ENCODE measurements at regions not wholly inside any gene's neighbourhood (a gene's known extent, or its start where the extent isn't known, plus 50 kb on each side); places are given as distances from the start of the nearest gene placed in this dataset.

- H4K8ac ChIP-seq (ENCODE audit: low read depth in 2 of 2, low read length in 2 of 2): no peak overlapping the region
- H3K4me3 ChIP-seq (ENCODE audit: insufficient read depth, low read depth, low read length): no peak overlapping the region
- H2AFZ ChIP-seq (replicated peaks; ENCODE audit: low read length, poor library complexity): no peak overlapping the region
- no peak overlapping the region for H2BK120ac ChIP-seq (ENCODE audit: low read depth, low read length)
- H3K36me3 ChIP-seq (ENCODE audit: control insufficient read depth, insufficient read depth, low read length): no peaks in the 10 kb centered on the region
- no peaks in the 10 kb centered on the region for H3K27me3 ChIP-seq (ENCODE audit: control insufficient read depth, insufficient read depth, low read length)
- no peak overlapping the region for H3K14ac ChIP-seq (replicated peaks; ENCODE audit: low read depth, low read length)
- H4K5ac ChIP-seq (ENCODE audit: low read depth, low read length): no peak overlapping the region
- H2BK20ac ChIP-seq (ENCODE audit: low read depth, low read length): no peak overlapping the region
- H3K23ac ChIP-seq (ENCODE audit: low read depth, low read length): no peak overlapping the region
- H2BK5ac ChIP-seq (ENCODE audit: low read depth, low read length, poor library complexity, severe bottlenecking): no peak overlapping the region
- H2AK9ac ChIP-seq (replicated peaks; ENCODE audit: low read depth, low read length, poor library complexity): no peak overlapping the region
- in situ Hi-C loops (cut with MboI; ENCODE audit: low sequenced_read_pairs) (no loop called here), intact Hi-C loops (cut with micrococcal nuclease) (no loop called here), dilution Hi-C loops (cut with HindIII; ENCODE audit: low sequenced_read_pairs, unreplicated experiment) (no loop called here)
- WGBS, 2 experiments (ENCODE audit: extremely low coverage in 2 of 2, insufficient read length in 1 of 2): no CpG with 5 or more reads among the region's 20 CpGs
- H3K9me3 ChIP-seq (ENCODE audit: control insufficient read depth, insufficient read depth, low read length): peaks cover 30% of the 10 kb centered on the region
- no peak overlapping the region for H3K4ac ChIP-seq (ENCODE audit: low read depth, low read length)
- no peaks in the 10 kb centered on the region for H3K79me1 ChIP-seq (ENCODE audit: low read depth in 1 of 2, low read length in 2 of 2)
- H2BK15ac ChIP-seq (ENCODE audit: low read depth, low read length): no peak overlapping the region
- no peak overlapping the region for H4K91ac ChIP-seq (ENCODE audit: insufficient read depth, low read depth, low read length)
- no peak overlapping the region for H3K4me2 ChIP-seq (ENCODE audit: low read depth, low read length)
- ATAC-seq (ENCODE audit: low read depth) (no peak), DNase-seq (no peak)
- no peaks in the 10 kb centered on the region for H3K9me1 ChIP-seq (ENCODE audit: insufficient read depth, low read length)
- BruUV-seq (replicated peaks): no TSS peak
- H2AK5ac ChIP-seq (ENCODE audit: low read depth, low read length): no peak overlapping the region
- no peak overlapping the region for H3K27ac ChIP-seq (ENCODE audit: insufficient read depth, low read length)
- no peak overlapping the region for H3K18ac ChIP-seq (ENCODE audit: low read depth, low read length)
- ChIA-PET CTCF (no interaction called here), POLR2A (ENCODE audit: unreplicated experiment) (no interaction called here)
- no peak overlapping the region for H3K9ac ChIP-seq (ENCODE audit: low read depth, low read length)
- no peak overlapping the region for H3K56ac ChIP-seq (ENCODE audit: extremely low read depth, insufficient read depth, low read length)
- H3K4me1 ChIP-seq (ENCODE audit: control insufficient read depth, insufficient read depth, low read length): no peaks in the 10 kb centered on the region
- TF ChIP-seq POLR2A (IDR thresholded peaks at IDR 0.05; ENCODE audit: low read depth, low read length) (no peak), BHLHE40 (IDR thresholded peaks at IDR 0.05; ENCODE audit: low read depth, low read length) (no peak), MAZ (IDR thresholded peaks at IDR 0.05; ENCODE audit: borderline replicate concordance, low read depth, low read length) (no peak), MXI1 (IDR thresholded peaks at IDR 0.05; ENCODE audit: borderline replicate concordance, low read depth, low read length) (no peak), NFE2L2 (IDR thresholded peaks at IDR 0.05; ENCODE audit: low read depth, low read length) (no peak), RAD21 (IDR thresholded peaks at IDR 0.05; ENCODE audit: low read length) (no peak), RCOR1 (IDR thresholded peaks at IDR 0.05; ENCODE audit: insufficient replicate concordance, low read length) (no peak)
- TF ChIP-seq, protein P1, sequence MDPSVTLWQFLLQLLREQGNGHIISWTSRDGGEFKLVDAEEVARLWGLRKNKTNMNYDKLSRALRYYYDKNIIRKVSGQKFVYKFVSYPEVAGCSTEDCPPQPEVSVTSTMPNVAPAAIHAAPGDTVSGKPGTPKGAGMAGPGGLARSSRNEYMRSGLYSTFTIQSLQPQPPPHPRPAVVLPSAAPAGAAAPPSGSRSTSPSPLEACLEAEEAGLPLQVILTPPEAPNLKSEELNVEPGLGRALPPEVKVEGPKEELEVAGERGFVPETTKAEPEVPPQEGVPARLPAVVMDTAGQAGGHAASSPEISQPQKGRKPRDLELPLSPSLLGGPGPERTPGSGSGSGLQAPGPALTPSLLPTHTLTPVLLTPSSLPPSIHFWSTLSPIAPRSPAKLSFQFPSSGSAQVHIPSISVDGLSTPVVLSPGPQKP (IDR thresholded peaks at IDR 0.05; ENCODE audit: borderline replicate concordance, low read depth, low read length): no peak
- no peaks in the 10 kb centered on the region for H4K20me1 ChIP-seq (ENCODE audit: insufficient read depth, low read length)
Observed at GRCh38 chr12:131471271-131471905, 239.5 kb upstream of the SFSWAP start.

Data from IMR-90 (cell line).